GM21786 (cell line): ENCODE measurements at regions not wholly inside any gene's neighbourhood (a gene's known extent, or its start where the extent isn't known, plus 50 kb on each side); places are given as distances from the start of the nearest gene placed in this dataset.

ENCODE experiments used
- ATAC-seq: cut with Tn5 transposase; IDR thresholded peaks from one replicate; pipeline ENCODE4 v1.9.1; 2021; ENCODE audit not compliant: unreplicated experiment

DNA sequence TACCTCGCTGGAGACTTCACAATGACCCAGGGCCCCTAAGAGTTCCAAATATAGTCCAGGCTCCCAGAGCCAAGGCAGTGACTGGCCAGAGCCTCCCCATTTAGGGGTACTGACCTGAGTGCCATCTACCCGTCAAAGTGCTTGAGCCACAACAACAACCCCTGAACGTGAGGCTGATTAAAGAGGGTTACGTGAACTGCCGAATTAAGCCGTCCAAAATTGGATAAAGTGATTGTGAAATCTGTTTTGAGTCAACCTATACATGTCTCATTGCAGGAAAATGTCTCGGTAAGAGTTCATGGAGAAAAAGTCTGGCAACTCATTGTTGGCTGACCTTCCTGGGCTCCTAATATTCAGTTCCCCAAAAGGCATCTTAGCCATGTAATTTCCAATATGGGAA lies 116.3 kb downstream of the TTC32 start:
- no peak for ATAC-seq

DNA sequence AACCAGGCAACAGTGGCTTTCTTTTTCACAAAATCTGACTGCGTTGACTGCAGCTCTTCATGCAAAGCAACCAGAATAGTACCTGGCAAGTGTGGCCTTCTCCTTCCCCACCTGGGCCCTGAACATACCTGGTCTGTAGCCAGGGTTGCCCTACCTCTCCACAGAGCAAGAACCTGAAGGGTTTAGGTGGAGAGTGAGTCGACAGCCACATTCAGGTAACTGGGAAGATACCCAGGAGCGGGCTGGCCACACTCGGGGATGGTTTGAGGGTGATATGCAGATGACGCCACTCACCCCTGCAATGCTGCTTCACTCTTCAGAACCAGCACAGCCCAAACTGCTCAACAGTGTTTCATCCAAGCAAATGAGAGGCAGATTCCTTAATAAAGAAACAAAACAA lies 117.3 kb downstream of the TTC32 start:
- ATAC-seq = no peak

DNA sequence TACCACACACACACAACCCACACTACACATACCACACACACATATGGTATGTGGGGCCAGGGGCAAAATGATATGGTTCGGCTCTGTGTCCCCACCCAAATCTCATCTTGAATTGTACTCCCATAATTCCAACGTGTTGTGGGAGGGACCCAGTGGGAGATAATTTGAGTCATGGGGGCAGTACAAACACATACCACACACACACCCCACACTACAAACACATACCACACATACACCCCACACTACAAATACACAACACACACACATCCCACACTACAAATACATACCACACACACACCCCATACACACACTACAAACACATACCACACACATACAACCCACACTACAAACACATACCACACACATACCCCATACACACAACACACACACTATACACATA lies 117.8 kb downstream of the TTC32 start:
- no peak for ATAC-seq

DNA sequence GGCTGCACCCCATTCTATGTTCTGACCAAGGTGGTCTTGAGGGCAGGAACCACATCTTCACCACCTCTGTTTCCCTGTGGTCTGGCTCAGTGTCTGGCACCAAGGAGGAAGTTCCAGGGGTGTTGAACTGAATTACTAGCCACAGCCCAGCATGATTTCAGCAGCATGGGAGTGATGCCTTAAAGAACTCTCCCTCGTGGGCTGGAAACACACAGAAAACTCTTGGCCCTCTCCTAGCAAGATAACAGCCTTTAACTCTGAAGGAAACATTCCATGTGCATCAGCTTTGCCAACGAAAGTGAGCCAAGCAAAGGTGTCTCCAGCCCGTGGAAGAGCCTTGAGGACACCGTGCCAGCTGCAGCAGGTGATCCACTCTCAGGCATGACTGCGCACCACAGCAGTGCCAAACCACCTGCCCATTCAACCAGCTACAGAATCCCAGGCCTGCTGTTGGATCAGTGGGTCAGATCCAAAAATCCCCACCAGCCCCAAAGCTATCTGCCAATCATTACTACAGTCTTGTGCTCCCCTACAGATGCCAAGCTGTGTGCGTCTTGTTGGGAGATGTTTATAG lies 124.8 kb downstream of the TTC32 start:
- no peak for ATAC-seq

DNA sequence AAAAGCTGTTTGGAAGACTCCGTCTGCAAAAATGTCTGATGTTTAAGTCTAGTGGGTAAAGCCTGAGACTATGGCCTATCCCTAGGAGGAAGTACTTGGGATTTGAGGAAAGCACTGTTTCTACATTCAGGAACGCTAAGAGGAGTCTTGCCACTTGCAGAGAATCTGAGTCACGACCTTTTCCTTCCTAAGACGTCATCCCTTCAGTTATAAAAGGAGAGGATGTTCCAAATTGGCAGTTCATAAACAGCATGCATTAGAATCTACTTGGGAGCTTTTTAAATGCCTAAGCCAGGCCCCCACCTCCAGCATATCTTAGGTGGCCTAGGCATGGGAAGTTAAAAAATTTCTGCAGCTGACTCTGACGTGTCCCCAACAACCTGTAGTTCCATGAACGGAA lies 125.9 kb downstream of the TTC32 start:
- ATAC-seq = no peak

DNA sequence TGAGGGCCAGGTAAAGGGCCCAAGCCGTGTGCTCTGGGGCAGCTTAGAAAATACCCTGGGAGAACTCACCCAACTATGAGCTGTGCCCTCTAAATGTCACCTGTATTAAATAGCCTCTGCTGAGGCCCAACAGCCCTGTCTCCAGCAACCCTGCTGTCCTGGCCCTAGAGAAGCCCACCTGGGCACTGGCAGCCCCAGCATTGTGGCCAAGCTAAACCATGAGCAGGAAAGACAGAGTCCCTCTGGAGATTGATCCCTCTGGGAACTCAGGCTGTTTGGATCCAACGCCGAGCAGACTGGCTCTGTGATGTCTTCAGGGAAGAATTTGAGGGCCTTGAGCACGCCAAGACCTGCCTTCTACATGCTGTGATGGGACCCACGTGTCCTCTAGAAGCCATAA lies 126.5 kb downstream of the TTC32 start:
- ATAC-seq = no peak

DNA sequence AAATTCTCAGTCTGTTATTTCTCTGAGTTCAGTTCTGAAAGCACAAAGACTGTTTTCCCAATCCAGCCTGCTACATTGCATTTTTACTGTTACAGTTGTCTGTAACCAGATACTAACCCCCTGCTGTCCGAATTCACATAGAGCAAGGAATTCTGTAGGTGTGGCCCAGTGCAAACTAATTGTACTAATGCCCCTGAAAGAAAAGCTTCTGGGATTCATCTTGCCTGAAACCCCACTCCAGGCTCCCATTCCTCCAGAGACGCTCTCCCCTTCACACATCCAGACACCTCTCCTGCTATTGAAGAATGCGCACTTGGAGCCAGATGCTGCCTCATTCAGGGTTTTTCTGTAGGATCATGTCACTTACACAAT lies 127.0 kb downstream of the TTC32 start:
- ATAC-seq = no peak

DNA sequence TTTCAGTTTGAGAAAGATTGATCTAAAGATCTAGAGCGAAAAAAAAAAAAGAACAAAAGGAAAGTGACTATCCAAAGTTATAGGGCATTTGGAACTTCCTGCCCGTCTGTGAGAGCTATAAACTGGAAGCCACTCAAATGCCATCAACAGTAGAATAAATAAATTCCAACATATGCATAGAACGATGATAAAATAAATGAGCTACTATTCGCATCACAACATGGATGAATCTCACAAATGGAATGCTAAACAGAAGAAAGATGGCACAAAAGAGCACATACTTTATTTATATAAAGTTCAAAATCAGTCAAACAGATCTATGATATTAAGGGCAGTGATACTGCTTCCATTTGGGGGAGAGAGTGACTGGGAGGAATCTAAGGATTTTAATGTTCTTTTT lies 128.8 kb downstream of the TTC32 start:
- no peak for ATAC-seq

DNA sequence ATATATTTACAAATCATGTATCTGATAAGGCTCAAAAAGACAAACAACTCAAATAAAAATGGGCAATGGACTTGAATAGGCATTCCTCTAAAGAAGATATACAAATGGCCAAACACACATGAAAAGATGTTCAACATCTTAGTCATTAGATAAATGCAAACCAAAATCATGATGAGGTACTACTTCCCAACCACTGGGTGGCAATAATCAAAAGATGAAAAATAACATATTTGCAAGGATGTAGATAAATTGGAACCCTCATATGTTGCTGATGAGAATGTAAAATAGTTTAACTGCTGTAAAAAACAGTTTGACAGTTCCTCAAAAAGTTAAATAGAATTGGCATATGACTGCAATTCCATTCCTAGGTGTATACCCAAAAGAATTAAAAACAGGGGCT lies 132.3 kb downstream of the TTC32 start:
- ATAC-seq = no peak

DNA sequence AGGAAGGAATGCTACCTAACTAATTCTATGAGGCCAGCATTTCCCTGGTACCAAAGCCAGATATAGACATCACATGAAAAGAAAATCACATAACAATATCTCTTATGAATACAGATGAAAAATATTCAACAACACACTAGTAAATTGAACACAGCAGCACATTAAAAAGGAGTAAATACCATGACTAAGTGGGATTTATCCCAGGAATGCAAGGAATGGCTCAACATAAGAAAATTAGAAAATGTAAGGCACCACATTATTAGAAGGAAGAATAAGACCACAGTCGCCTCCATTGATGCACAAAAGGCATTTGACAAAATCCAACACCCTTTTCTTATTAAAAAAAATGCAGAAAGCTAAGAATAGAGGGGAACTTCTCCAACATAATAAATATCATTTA lies 133.9 kb downstream of the TTC32 start:
- no peak for ATAC-seq

DNA sequence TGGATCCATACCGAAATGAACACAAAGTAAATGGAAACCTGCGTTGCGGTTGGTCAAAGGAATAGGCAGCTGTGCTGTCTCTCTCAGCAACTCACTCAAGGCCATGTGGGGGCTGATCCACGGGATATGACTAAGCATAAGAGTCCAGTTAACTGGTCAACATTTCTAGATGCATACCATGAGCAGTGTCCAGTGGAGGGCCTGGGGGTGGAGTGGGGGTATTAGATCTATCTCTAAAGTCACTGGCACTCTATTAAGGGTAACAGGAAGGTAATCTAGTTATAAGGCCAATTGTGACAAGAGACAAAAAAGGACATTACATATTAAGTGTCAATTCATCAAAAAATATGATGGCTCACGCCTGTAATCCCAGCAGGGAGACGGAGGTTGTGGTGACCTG lies 136.8 kb downstream of the TTC32 start:
- no peak for ATAC-seq

DNA sequence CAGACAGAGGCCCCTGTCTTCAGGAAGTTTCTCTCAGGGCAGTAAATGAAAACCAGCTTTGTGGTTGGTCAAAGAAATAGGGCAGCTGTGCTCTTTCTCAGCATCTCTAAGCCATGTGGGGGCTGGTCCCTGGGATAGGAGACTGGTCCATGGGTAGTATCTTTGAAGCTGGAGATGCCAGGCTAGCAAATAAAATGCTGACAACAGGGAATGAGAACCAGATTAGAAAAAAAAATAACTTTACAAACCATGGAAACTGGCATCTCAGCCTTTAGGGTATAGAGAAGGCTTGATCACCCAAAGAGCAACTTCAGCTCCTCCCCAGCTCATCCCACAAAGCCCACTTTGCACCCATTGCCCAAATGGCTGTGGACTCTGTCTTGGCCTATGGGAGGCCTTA lies 138.1 kb downstream of the TTC32 start:
- ATAC-seq = no peak

DNA sequence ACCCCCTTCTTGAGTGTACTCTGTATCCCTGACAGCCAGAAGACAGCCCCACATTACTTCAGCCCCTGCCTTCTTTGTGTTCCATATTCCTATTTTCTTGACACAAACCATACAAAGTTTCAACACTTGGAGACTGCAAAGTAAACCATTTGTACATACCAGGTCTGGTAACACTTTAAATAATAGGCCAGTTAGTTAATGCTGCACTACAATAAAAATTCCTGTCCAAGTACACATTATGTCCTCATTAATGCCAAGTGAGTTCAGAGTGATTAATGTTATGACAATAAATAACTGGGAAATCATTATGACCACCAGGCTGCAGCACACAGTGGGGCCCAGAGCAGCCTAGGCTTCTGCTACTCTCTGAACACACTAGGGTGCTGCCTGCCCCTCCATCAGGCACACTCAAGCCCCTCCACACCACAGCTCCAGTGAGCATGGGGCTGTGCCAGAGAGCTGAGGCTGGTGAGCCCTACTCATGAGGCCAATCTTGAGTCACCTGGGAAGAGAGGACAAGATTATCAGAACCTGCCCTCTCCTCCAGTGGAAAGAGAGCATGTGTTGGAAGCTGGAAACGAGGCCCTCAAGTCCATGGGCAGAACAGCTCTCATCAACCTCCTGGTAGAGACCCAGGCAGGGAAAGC lies 138.7 kb downstream of the TTC32 start:
- ATAC-seq = no peak

DNA sequence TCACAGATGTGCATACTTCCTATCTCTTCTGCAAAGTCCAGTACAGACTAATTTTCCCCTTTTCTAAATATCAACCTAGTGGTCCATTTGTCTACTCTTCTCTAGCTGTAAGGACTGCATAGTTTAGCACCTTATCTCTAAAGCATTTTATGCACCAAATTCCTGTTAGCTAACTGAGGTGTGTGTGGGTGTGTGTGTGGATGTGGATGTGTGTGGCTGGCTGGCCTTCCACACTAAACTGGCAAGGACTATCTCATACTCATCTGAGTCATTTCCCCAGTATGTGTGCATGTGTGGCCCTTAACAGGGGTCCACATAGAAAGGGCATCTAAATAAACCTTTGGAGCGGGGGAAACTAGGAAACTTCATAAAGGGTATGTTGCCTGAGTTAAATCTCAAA lies 139.6 kb downstream of the TTC32 start:
- ATAC-seq = no peak

DNA sequence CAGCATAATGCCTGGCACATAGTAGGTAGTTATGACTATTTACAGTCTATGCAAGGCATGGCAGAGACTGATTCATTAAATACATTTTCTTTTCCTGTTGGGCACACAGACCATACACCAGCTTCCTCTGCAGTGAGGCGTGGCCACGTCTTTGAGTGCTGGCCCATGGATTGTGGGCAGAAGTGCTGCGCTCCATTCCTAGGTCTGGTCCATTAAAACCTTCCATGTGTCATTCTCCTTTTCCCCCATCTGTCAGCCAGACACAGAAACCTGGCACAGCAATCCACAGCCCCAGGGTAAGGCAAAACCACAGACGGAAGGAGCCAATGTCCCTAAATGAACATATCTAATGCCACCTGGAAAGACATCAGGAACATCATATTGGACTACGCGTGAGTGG lies 141.9 kb downstream of the TTC32 start:
- ATAC-seq = no peak

DNA sequence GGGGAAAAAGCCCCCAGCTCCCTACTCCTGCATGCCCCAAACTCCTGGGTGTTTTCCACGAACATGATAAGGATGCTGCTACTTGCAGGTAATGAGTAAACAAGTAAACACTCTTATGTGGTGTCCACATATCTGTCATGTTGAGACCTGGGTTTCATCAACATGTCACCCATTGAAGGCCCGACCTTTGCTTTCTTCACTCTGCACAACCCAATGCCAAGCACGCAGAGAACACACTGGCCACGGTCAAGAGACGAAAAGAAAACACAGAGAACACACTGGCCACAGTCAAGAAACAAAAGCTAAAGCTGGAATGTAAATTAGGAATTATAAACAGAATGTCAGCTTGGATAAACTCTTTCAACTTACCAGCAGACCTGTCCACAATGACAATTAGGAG lies 143.1 kb downstream of the TTC32 start:
- no peak for ATAC-seq

DNA sequence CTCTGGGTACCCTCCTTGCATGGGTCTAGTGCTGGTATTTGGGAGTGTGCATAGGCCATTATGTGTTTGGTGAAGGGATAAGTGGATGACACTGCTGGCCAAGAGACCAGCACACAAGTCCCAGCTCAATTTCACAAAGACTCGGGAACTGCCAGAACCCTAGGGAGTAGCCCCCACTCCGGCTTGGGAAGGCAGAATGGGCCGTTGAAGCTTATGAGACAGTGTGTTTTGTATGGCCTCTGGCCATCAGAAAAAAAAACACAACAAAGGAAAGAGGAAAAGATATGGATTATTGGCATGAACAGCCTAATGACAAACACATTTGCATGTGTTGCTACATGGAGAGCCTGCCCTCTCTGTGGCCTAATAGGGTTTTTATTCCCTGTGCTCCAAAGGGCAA lies 144.2 kb downstream of the TTC32 start:
- ATAC-seq = no peak

DNA sequence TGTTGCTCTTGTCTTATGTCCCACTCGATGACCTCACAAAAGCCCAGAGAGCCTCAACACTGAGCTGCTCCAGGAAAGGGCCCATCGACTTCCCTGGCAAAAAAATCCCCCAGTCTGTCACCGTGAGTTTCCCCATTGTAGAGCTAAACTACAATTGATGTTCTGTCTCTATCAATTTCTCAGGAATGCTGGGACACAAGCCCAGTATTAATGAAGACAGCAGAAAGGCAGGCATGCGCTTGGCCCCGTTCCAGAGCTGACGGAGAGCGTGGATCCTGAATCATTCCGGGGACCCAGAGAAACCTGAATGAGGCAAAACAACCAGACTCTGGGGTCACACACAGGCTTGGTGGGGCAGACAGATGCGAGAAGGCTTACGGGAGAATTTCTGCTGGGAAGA lies 146.9 kb downstream of the TTC32 start:
- ATAC-seq = no peak

DNA sequence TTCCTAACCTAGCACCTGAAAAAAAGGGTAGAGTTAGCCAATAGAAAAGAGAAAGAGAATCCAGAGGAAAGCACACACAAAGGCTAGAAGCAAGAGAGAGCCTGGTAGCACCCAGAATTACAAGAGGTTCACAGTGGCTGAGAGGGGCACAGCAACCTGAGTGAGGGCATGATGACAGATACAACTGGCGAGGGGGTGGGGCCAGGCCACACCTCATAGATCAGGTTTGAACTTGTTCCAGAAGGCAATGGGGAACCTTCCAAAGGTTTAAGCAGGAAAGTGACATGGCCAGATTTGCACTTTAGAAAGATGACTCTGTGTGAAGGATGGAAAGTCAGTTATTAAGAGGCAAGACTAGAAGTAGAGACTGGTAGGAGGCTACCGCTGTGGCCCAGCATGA lies 148.0 kb downstream of the TTC32 start:
- no peak for ATAC-seq

DNA sequence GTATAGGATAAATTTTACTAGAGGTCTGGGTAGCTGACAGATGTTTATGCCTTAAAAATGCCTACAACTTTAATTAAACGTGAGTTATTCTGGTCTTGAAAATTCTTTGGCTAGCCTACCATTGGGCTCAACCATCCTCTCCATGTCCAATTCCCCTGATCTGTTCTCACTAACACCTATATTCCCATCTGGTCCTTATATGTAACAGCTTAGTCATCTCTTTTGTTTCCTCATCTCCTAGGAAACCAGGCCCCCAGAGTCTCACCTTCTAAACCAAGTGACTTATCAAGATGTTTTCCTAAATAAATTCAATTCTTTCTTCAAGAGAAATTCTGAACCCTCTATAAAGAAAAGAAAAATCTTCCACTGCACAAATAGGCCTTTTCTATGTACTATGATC lies 148.5 kb downstream of the TTC32 start:
- ATAC-seq = no peak

DNA sequence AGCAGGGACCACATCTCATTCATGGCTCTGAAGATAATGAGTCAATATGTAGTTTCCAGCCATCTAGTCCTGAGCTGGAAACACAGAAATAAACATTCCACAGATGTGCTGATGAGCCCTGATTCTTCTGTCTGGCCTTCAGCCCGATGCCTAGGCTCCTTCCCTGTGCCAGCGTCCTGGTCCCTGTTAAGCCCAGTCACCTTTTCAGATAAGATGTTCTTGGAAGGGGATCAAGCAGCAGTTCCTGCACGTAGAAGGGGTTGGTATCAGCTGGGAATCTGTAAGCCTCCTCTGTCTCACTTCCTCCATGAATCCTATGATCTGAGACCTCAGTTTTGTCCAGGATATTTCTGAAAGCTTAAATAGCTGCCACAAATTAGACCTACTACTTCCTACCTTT lies 149.3 kb downstream of the TTC32 start:
- no peak for ATAC-seq

DNA sequence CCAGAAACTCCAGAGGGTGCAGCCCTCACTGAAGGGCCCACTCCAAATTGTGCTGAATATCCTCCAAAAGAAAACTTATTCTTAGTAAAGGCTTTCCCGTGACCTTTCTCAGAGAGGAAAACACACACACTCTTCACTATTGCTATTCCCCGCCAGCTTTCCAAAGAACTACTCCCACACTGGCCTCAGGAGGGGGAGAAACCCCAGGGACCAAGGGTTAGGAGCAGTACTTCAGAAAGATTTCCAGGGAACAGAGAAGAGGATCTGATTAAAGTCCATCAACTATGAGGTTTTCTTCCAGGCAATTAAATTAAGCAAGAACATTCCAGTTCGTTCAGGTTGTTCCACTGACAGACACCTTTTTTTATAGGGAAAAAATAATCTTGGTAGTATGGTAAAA lies 150.2 kb downstream of the TTC32 start:
- no peak for ATAC-seq

DNA sequence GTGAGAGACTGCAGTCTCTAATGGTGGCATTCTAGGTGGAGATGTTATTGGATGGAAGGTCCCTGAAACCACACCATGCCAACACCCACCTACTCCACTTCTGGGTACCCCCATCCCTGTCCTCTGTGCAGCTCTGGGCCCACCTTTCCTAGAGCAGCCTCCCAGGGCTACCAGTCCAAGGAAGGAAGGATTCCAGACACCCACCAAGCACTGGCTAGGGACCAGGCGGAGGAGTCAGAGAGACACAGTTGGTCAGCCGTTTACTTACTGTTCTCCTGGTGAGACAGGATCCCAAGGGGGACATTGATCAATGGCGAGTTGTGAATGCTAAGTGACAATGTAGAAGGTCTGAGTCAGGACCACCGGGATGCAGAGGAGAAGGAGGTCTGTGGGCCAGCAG lies 151.6 kb downstream of the TTC32 start:
- no peak for ATAC-seq

DNA sequence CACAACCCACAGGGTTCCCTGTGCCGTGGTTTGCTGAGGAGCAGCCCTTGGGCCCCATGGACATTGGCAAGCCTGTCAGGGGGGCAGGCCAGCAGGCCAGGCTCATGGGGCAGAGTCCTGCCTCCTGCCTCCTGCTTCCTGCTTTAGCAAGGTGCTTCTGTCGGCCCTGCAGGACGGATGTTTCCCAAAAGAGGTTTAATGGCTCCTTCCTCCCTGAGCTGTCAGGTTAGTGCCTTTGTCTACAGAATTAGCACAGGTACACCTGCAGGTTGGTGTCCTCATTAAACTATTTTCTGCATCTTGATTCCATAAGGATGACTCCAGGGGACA lies 152.3 kb downstream of the TTC32 start:
- no peak for ATAC-seq
